ENCODE measurements at regions not wholly inside any gene's neighbourhood (a gene's known extent, or its start where the extent isn't known, plus 50 kb on each side); places are given as distances from the start of the nearest gene placed in this dataset.

GRCh38 chr11:92735039-92735438 is 234.4 kb upstream of the MTNR1B start:
- DNase-seq (ENCODE audit: low read depth in 4 of 4, low spot score in 3 of 4): no peak

GRCh38 chr11:92738276-92738675 is 231.2 kb upstream of the MTNR1B start:
- DNase-seq (ENCODE audit: low read depth in 4 of 4, low spot score in 3 of 4): no peak

GRCh38 chr11:92739041-92739440 is 230.4 kb upstream of the MTNR1B start:
- no peak for DNase-seq (ENCODE audit: low read depth in 4 of 4, low spot score in 3 of 4)

- DNase-seq (ENCODE audit: low read depth in 4 of 4, low spot score in 3 of 4): no peak
These were observed 230.0 kb upstream of the MTNR1B start for GRCh38 chr11:92739491-92739890.

- DNase-seq (ENCODE audit: low read depth in 4 of 4, low spot score in 3 of 4): no peak
These were observed 229.2 kb upstream of the MTNR1B start for GRCh38 chr11:92740276-92740675.

GRCh38 chr11:92744929-92745585 is 224.4 kb upstream of the MTNR1B start:
- no peak for DNase-seq (ENCODE audit: low read depth in 4 of 4, low spot score in 3 of 4)

GRCh38 chr11:92750794-92751193 is 218.7 kb upstream of the MTNR1B start:
- DNase-seq (ENCODE audit: low read depth in 4 of 4, low spot score in 3 of 4): no peak

- no peak for DNase-seq (ENCODE audit: low read depth in 4 of 4, low spot score in 3 of 4)
These were observed 217.9 kb upstream of the MTNR1B start for GRCh38 chr11:92751594-92751993.

GRCh38 chr11:92752122-92752521 is 217.3 kb upstream of the MTNR1B start:
- no peak for DNase-seq (ENCODE audit: low read depth in 4 of 4, low spot score in 3 of 4)

- DNase-seq (ENCODE audit: low read depth in 4 of 4, low spot score in 3 of 4): no peak
These were observed 216.3 kb upstream of the MTNR1B start for GRCh38 chr11:92753161-92753560.

GRCh38 chr11:92758241-92758780 is 211.1 kb upstream of the MTNR1B start:
- DNase-seq (ENCODE audit: low read depth in 4 of 4, low spot score in 3 of 4): no peak

GRCh38 chr11:92759571-92760214 is 209.8 kb upstream of the MTNR1B start:
- DNase-seq (ENCODE audit: low read depth in 4 of 4, low spot score in 3 of 4): no peak

GRCh38 chr11:92762121-92762540 is 207.3 kb upstream of the MTNR1B start:
- no peak for DNase-seq (ENCODE audit: low read depth in 4 of 4, low spot score in 3 of 4)

- DNase-seq (ENCODE audit: low read depth in 4 of 4, low spot score in 3 of 4): no peak
These were observed 206.1 kb upstream of the MTNR1B start for GRCh38 chr11:92763336-92763735.

GRCh38 chr11:92764128-92764527 is 205.3 kb upstream of the MTNR1B start:
- no peak for DNase-seq (ENCODE audit: low read depth in 4 of 4, low spot score in 3 of 4)

- DNase-seq (ENCODE audit: low read depth in 4 of 4, low spot score in 3 of 4): no peak
These were observed 204.2 kb upstream of the MTNR1B start for GRCh38 chr11:92765082-92765840.

GRCh38 chr11:92765965-92766371 is 203.5 kb upstream of the MTNR1B start:
- peak; percentile 42 to 76 (median 62) for DNase-seq (ENCODE audit: low read depth in 4 of 4, low spot score in 3 of 4)

- no peak for DNase-seq (ENCODE audit: low read depth in 4 of 4, low spot score in 3 of 4)
These were observed 202.8 kb upstream of the MTNR1B start for GRCh38 chr11:92766698-92767097.

GRCh38 chr11:92767416-92767815 is 202.0 kb upstream of the MTNR1B start:
- DNase-seq (ENCODE audit: low read depth in 4 of 4, low spot score in 3 of 4): no peak

GRCh38 chr11:92768121-92768840 is 201.2 kb upstream of the MTNR1B start:
- DNase-seq (ENCODE audit: low read depth in 4 of 4, low spot score in 3 of 4): no peak

GRCh38 chr11:92769112-92769511 is 200.3 kb upstream of the MTNR1B start:
- DNase-seq (ENCODE audit: low read depth in 4 of 4, low spot score in 3 of 4): peak in 2 of 4 donors; percentile 33 to 45
